ENCODE measurements at regions not wholly inside any gene's neighbourhood (a gene's known extent, or its start where the extent isn't known, plus 50 kb on each side); places are given as distances from the start of the nearest gene placed in this dataset.

- Histone ChIP-seq H3K4me1 (ENCODE audit: control insufficient read depth in 1 of 2, low read depth in 2 of 2) (no peaks in the 10 kb centered on the region), H3K27ac (no peak overlapping the region), H3K4me3 (no peak overlapping the region), H3K9me3 (no peaks in the 10 kb centered on the region), H3K27me3 (replicated peaks; ENCODE audit: insufficient read depth) (no peaks in the 10 kb centered on the region), H3K36me3 (no peaks in the 10 kb centered on the region)
- no peak for ATAC-seq (ENCODE audit: insufficient number of reproducible peaks, low FRiP score, low read depth)
- TF ChIP-seq, protein P1, sequence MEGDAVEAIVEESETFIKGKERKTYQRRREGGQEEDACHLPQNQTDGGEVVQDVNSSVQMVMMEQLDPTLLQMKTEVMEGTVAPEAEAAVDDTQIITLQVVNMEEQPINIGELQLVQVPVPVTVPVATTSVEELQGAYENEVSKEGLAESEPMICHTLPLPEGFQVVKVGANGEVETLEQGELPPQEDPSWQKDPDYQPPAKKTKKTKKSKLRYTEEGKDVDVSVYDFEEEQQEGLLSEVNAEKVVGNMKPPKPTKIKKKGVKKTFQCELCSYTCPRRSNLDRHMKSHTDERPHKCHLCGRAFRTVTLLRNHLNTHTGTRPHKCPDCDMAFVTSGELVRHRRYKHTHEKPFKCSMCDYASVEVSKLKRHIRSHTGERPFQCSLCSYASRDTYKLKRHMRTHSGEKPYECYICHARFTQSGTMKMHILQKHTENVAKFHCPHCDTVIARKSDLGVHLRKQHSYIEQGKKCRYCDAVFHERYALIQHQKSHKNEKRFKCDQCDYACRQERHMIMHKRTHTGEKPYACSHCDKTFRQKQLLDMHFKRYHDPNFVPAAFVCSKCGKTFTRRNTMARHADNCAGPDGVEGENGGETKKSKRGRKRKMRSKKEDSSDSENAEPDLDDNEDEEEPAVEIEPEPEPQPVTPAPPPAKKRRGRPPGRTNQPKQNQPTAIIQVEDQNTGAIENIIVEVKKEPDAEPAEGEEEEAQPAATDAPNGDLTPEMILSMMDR (IDR thresholded peaks at IDR 0.05) = no peak
- no peak for DNase-seq (ENCODE audit: low spot score)
Observed at GRCh38 chr12:92639017-92639416, 63.8 kb upstream of the PLEKHG7 start.

- no peak for ATAC-seq (ENCODE audit: insufficient number of reproducible peaks, low FRiP score, low read depth)
- Histone ChIP-seq H3K4me1 (ENCODE audit: control insufficient read depth in 1 of 2, low read depth in 2 of 2) (no peaks in the 10 kb centered on the region), H3K27me3 (replicated peaks; ENCODE audit: insufficient read depth) (no peaks in the 10 kb centered on the region), H3K9me3 (no peaks in the 10 kb centered on the region), H3K27ac (no peak overlapping the region), H3K36me3 (no peaks in the 10 kb centered on the region), H3K4me3 (no peak overlapping the region)
- TF ChIP-seq, protein P1 (IDR thresholded peaks at IDR 0.05) = no peak
- no peak for DNase-seq (ENCODE audit: low spot score)
Observed at GRCh38 chr12:92634730-92635129, 68.1 kb upstream of the PLEKHG7 start.

DNA sequence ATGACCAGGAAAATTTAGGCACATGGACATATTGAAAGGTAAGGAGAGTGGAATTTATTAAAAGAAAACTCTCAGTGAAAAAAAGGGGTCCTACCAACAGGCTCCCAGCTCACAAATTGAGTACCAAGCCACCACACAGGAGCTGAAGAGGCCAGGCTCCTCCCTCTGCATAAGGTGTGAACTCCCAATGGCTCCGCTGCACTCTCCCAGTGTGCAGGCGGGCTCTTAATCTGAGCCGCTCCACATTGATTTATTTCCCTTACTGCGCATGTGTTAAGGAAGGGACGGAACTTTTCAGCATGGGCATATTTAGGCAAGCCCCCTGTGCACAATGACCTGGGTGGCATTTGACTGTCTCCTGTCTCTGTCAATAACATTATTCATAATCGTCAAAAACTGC is 68.6 kb upstream of the PLEKHG7 start:
- Histone ChIP-seq H3K36me3 (no peaks in the 10 kb centered on the region), H3K4me1 (ENCODE audit: control insufficient read depth in 1 of 2, low read depth in 2 of 2) (no peaks in the 10 kb centered on the region), H3K4me3 (no peak overlapping the region), H3K27me3 (replicated peaks; ENCODE audit: insufficient read depth) (no peaks in the 10 kb centered on the region), H3K9me3 (no peaks in the 10 kb centered on the region), H3K27ac (no peak overlapping the region)
- ATAC-seq (ENCODE audit: insufficient number of reproducible peaks, low FRiP score, low read depth) = no peak
- TF ChIP-seq, protein P1 (IDR thresholded peaks at IDR 0.05) = no peak
- DNase-seq (ENCODE audit: low spot score) = no peak

GRCh38 chr12:92630968-92631367 is 71.8 kb upstream of the PLEKHG7 start:
- Histone ChIP-seq H3K4me3 (no peak overlapping the region), H3K27me3 (replicated peaks; ENCODE audit: insufficient read depth) (no peaks in the 10 kb centered on the region), H3K4me1 (ENCODE audit: control insufficient read depth in 1 of 2, low read depth in 2 of 2) (no peaks in the 10 kb centered on the region), H3K36me3 (no peaks in the 10 kb centered on the region), H3K27ac (no peak overlapping the region), H3K9me3 (no peaks in the 10 kb centered on the region)
- TF ChIP-seq, protein P1 (IDR thresholded peaks at IDR 0.05) = no peak
- ATAC-seq (ENCODE audit: insufficient number of reproducible peaks, low FRiP score, low read depth) (no peak), DNase-seq (ENCODE audit: low spot score) (no peak)

GRCh38 chr12:92629349-92630065 is 73.3 kb upstream of the PLEKHG7 start:
- H3K27me3 ChIP-seq (replicated peaks; ENCODE audit: insufficient read depth) = no peaks in the 10 kb centered on the region
- H3K4me3 ChIP-seq = no peak overlapping the region
- no peaks in the 10 kb centered on the region for H3K36me3 ChIP-seq
- no peaks in the 10 kb centered on the region for H3K9me3 ChIP-seq
- DNase-seq (ENCODE audit: low spot score) (no peak), ATAC-seq (ENCODE audit: insufficient number of reproducible peaks, low FRiP score, low read depth) (no peak)
- no peaks in the 10 kb centered on the region for H3K4me1 ChIP-seq (ENCODE audit: control insufficient read depth in 1 of 2, low read depth in 2 of 2)
- no peak overlapping the region for H3K27ac ChIP-seq
- TF ChIP-seq, protein P1 (IDR thresholded peaks at IDR 0.05) = no peak
